Upper lobe of right lung (tissue), 1 donor: ENCODE measurements at regions not wholly inside any gene's neighbourhood (a gene's known extent, or its start where the extent isn't known, plus 50 kb on each side); places are given as distances from the start of the nearest gene placed in this dataset.

Experiments used
- ATAC-seq: fragments of 200-7000 bp; cut with Tn5 transposase; one replicate; pipeline ENCODE4 v1.9.1; 2020; ENCODE audit warnings: mild to moderate bottlenecking, moderate library complexity
- DNase-seq: peaks from one replicate; pipeline ENCODE4 v3.0.0-alpha.2; 2020
- H3K27ac ChIP-seq: fragments of 200-600 bp; one replicate; pipeline ENCODE4 v1.8.0; 2022
- H3K27me3 ChIP-seq: fragments of 200-600 bp; one replicate; pipeline ENCODE4 v1.8.0; 2022; ENCODE audit warnings: mild to moderate bottlenecking
- H3K36me3 ChIP-seq: fragments of 200-600 bp; one replicate; pipeline ENCODE4 v1.8.0; 2022
- H3K4me1 ChIP-seq: fragments of 200-600 bp; one replicate; pipeline ENCODE4 v1.8.0; 2022
- H3K4me3 ChIP-seq: fragments of 200-600 bp; one replicate; pipeline ENCODE4 v1.8.0; 2022; ENCODE audit warnings: mild to moderate bottlenecking
- H3K9me3 ChIP-seq: fragments of 200-600 bp; one replicate; pipeline ENCODE4 v1.8.0; 2022
- intact Hi-C: fragments of 100-400 bp; cut with DNase I; formaldehyde crosslinking; loops from one replicate; pipeline ENCODE4 v1.11.0; 2022
- TF ChIP-seq, protein P1 (sequence below): fragments of 200-600 bp; IDR thresholded peaks from one replicate; pipeline ENCODE4 v1.8.0; 2022; ENCODE audit warnings: antibody characterized with exemption
- donor health status: DM: no; HTN: yes; CAD: no; lungs with severe emphysema.

DNA sequence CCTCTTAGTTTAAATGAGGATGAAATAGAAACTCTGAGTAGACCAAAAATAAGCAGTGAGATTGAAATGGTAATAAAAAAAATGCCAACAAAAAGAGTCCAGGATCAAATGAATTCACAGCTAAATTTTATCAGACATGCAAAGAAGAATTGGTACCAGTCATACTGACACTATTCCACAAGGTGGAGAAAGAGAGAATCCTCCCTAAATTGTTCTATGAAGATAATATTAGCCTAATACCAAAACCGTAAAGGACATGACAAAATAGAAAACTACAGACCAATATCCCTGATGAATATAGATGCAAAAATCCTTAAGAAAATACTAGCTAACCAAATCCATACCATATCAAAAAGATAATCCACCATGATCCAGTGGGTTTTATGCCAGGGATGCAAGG is 169.8 kb upstream of the CHORDC1 start:
- DNase-seq: no peak
- intact Hi-C loops: no loop called here
- TF ChIP-seq, protein P1, sequence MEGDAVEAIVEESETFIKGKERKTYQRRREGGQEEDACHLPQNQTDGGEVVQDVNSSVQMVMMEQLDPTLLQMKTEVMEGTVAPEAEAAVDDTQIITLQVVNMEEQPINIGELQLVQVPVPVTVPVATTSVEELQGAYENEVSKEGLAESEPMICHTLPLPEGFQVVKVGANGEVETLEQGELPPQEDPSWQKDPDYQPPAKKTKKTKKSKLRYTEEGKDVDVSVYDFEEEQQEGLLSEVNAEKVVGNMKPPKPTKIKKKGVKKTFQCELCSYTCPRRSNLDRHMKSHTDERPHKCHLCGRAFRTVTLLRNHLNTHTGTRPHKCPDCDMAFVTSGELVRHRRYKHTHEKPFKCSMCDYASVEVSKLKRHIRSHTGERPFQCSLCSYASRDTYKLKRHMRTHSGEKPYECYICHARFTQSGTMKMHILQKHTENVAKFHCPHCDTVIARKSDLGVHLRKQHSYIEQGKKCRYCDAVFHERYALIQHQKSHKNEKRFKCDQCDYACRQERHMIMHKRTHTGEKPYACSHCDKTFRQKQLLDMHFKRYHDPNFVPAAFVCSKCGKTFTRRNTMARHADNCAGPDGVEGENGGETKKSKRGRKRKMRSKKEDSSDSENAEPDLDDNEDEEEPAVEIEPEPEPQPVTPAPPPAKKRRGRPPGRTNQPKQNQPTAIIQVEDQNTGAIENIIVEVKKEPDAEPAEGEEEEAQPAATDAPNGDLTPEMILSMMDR: no peak
- no peak for ATAC-seq
- Histone ChIP-seq H3K27ac (no peak overlapping the region), H3K4me1 (no peaks in the 10 kb centered on the region), H3K27me3 (no peaks in the 10 kb centered on the region), H3K36me3 (no peaks in the 10 kb centered on the region), H3K4me3 (no peak overlapping the region), H3K9me3 (no peaks in the 10 kb centered on the region)

DNA sequence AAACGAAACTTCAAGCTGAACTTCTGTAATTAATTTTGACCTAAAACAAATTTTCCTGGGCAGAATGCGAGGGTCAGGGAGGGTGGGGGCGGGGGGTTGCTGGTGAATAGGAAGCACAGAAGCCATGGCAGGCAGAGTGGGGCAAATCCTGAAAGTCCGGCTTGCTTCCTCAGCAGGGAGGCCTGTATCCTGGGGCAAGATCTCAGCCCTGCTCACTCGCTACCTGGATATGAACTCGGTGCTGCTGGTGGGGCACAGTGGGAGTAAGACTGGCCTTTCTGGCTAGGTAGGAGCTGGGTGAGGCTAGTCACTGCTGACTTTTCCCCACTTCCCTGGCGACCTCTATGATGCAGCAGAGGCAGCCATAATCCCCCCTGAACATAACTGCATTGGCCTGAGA is 168.9 kb upstream of the CHORDC1 start:
- H3K27ac ChIP-seq: no peak overlapping the region
- TF ChIP-seq, protein P1: no peak
- no peak overlapping the region for H3K4me3 ChIP-seq
- no peak for ATAC-seq
- no peaks in the 10 kb centered on the region for H3K36me3 ChIP-seq
- no peak for DNase-seq
- no peaks in the 10 kb centered on the region for H3K4me1 ChIP-seq
- no peaks in the 10 kb centered on the region for H3K27me3 ChIP-seq
- no peaks in the 10 kb centered on the region for H3K9me3 ChIP-seq
- intact Hi-C loops: no loop called here

DNA sequence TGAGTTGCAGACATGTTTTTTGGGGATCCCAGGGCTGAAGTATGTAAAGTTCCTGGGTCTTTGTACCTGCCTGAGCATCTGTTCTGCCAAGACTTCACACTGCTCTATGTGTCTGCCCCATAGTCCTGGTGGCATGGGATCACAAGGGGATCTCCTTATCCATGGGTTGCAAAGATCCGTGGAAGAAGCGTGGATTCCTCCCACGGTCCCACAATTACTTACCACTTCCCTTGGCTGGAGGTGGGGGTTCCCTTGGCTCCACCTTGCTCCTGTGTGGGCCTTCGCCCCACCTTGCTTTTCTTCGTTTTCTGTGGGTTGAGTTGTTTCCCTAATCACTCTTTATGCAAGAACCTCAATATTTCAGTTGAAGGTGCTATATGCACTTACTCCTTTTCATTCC is 157.4 kb upstream of the CHORDC1 start:
- H3K36me3 ChIP-seq: no peaks in the 10 kb centered on the region
- no peak for ATAC-seq
- no peak overlapping the region for H3K4me3 ChIP-seq
- H3K27ac ChIP-seq: no peak overlapping the region
- TF ChIP-seq, protein P1: no peak
- intact Hi-C loops: no loop called here
- DNase-seq: no peak
- H3K27me3 ChIP-seq: no peaks in the 10 kb centered on the region
- no peaks in the 10 kb centered on the region for H3K4me1 ChIP-seq
- H3K9me3 ChIP-seq: no peaks in the 10 kb centered on the region

DNA sequence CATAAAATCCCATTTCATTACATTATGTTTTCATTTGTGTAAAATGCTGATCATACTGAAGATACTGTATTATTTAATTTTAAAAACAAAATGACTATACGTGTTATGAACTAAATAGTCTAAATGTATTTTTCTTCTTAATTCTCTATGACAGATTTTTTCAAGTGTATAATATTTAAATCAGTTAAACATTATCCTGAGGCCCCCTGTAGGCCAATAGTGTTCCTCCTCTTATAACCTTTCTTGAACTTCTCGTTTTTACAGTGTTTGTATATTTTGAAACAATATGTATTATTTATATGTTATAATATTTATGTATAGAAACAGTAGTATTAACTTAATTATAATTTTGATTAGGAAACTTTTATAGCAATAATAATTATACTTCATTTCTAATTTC is 151.1 kb upstream of the CHORDC1 start:
- TF ChIP-seq, protein P1: no peak
- Histone ChIP-seq H3K4me1 (no peaks in the 10 kb centered on the region), H3K36me3 (no peaks in the 10 kb centered on the region), H3K27ac (no peak overlapping the region), H3K4me3 (no peak overlapping the region), H3K27me3 (no peaks in the 10 kb centered on the region), H3K9me3 (no peaks in the 10 kb centered on the region)
- ATAC-seq (no peak), DNase-seq (no peak)
- intact Hi-C loops: no loop called here

DNA sequence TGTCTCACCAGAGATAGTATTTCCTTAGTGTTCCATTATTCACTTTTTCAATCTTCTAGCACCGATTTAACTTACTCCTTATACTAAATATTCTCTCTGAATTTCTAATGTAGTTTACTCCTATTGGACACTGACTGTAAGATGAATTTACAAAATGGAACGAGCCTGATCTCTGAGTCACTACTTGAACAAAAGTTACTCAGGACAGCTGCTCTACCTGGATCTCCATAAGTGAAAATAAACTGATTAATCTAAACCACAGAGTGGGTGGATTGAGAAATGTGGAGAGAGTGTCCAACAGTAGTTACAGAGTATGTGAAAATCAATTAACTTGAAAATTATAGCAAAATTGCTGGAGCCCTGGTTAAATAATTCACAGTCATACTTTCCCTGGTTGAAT is 141.7 kb upstream of the CHORDC1 start:
- no peaks in the 10 kb centered on the region for H3K27me3 ChIP-seq
- no peaks in the 10 kb centered on the region for H3K4me1 ChIP-seq
- TF ChIP-seq, protein P1: no peak
- ATAC-seq (no peak), DNase-seq (no peak)
- no peaks in the 10 kb centered on the region for H3K36me3 ChIP-seq
- H3K9me3 ChIP-seq: no peaks in the 10 kb centered on the region
- intact Hi-C loops: no loop called here
- H3K27ac ChIP-seq: no peak overlapping the region
- no peak overlapping the region for H3K4me3 ChIP-seq

DNA sequence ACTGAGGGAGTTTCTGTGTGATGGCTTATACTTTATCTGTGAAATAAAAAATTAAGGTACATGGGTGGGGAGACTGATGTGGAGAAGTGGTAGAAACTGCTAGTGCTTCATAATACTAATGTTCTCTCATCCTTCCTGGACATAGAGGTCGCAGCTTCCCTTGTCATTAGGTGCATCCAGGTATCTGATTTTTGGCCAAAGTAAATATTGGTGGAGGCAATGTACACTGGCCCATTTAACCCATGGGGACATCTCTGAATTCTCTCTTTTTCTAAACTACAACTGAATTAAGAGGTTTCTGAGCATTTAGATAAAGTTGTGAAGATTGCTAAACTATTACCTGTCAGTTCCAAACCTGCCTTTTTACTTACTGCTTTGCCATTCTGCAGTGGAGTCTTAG is 140.9 kb upstream of the CHORDC1 start:
- H3K27me3 ChIP-seq: no peaks in the 10 kb centered on the region
- no peak overlapping the region for H3K4me3 ChIP-seq
- ATAC-seq (no peak), DNase-seq (no peak)
- TF ChIP-seq, protein P1: no peak
- no peaks in the 10 kb centered on the region for H3K36me3 ChIP-seq
- no peaks in the 10 kb centered on the region for H3K9me3 ChIP-seq
- no peak overlapping the region for H3K27ac ChIP-seq
- intact Hi-C loops: no loop called here
- H3K4me1 ChIP-seq: no peaks in the 10 kb centered on the region
